ENCODE measurements at regions not wholly inside any gene's neighbourhood (a gene's known extent, or its start where the extent isn't known, plus 50 kb on each side); places are given as distances from the start of the nearest gene placed in this dataset.

GRCh38 chr7:68793513-68793912 is 804.8 kb upstream of the AUTS2 start:
- Histone ChIP-seq H3K9me3 (ENCODE audit: low read depth, low read length, poor library complexity, severe bottlenecking) (no peaks in the 10 kb centered on the region), H3K4me3 (ENCODE audit: low read depth, low read length, poor library complexity, severe bottlenecking) (no peak overlapping the region), H3K4me1 (ENCODE audit: insufficient read depth, low read length, poor library complexity, severe bottlenecking) (no peaks in the 10 kb centered on the region), H3K27me3 (replicated peaks; ENCODE audit: insufficient read depth, low read depth, low read length, poor library complexity) (no peaks in the 10 kb centered on the region), H3K27ac (ENCODE audit: low read depth, low read length, poor library complexity, severe bottlenecking) (no peak overlapping the region), H3K36me3 (ENCODE audit: insufficient read depth, low read length, poor library complexity, severe bottlenecking) (no peaks in the 10 kb centered on the region)
- intact Hi-C loops (cut with micrococcal nuclease; ENCODE audit: unreplicated experiment) = no loop called here
- no peak for DNase-seq (ENCODE audit: low spot score)
- ChIA-PET POLR2A (ENCODE audit: low non-redundant PET) (no interaction called here), CTCF (no interaction called here)
- TF ChIP-seq EZH2 (IDR thresholded peaks at IDR 0.05; ENCODE audit: borderline replicate concordance, low read depth, low read length, poor library complexity, severe bottlenecking) = no peak
- no TSS peak for BruUV-seq (replicated peaks)

- intact Hi-C loops (cut with micrococcal nuclease; ENCODE audit: unreplicated experiment) = no loop called here
- no peak for DNase-seq (ENCODE audit: low spot score)
- H3K9me3 ChIP-seq (ENCODE audit: low read depth, low read length, poor library complexity, severe bottlenecking) = no peaks in the 10 kb centered on the region
- H3K36me3 ChIP-seq (ENCODE audit: insufficient read depth, low read length, poor library complexity, severe bottlenecking) = no peaks in the 10 kb centered on the region
- no peak for TF ChIP-seq EZH2 (IDR thresholded peaks at IDR 0.05; ENCODE audit: borderline replicate concordance, low read depth, low read length, poor library complexity, severe bottlenecking)
- TF ChIP-seq CTCF (conservative IDR thresholded peaks at IDR 0.05; ENCODE audit: low read depth, low read length) = no peak
- H3K4me1 ChIP-seq (ENCODE audit: insufficient read depth, low read length, poor library complexity, severe bottlenecking) = no peaks in the 10 kb centered on the region
- H3K4me3 ChIP-seq (ENCODE audit: low read depth, low read length, poor library complexity, severe bottlenecking) = no peak overlapping the region
- BruUV-seq (replicated peaks) = no TSS peak
- no peak overlapping the region for H3K27ac ChIP-seq (ENCODE audit: low read depth, low read length, poor library complexity, severe bottlenecking)
- no peaks in the 10 kb centered on the region for H3K27me3 ChIP-seq (replicated peaks; ENCODE audit: insufficient read depth, low read depth, low read length, poor library complexity)
- POLR2A ChIA-PET (ENCODE audit: low non-redundant PET) = no interaction called here
- CTCF ChIA-PET = no interaction called here
These were observed 798.0 kb upstream of the AUTS2 start for GRCh38 chr7:68800316-68800715.

GRCh38 chr7:68805159-68805558 is 793.1 kb upstream of the AUTS2 start:
- no peak overlapping the region for H3K4me3 ChIP-seq (ENCODE audit: low read depth, low read length, poor library complexity, severe bottlenecking)
- TF ChIP-seq CTCF (conservative IDR thresholded peaks at IDR 0.05; ENCODE audit: low read depth, low read length) (no peak), EZH2 (IDR thresholded peaks at IDR 0.05; ENCODE audit: borderline replicate concordance, low read depth, low read length, poor library complexity, severe bottlenecking) (no peak)
- ChIA-PET CTCF (no interaction called here), POLR2A (ENCODE audit: low non-redundant PET) (no interaction called here)
- H3K27me3 ChIP-seq (replicated peaks; ENCODE audit: insufficient read depth, low read depth, low read length, poor library complexity) = no peaks in the 10 kb centered on the region
- intact Hi-C loops (cut with micrococcal nuclease; ENCODE audit: unreplicated experiment) = no loop called here
- no peak for DNase-seq (ENCODE audit: low spot score)
- H3K4me1 ChIP-seq (ENCODE audit: insufficient read depth, low read length, poor library complexity, severe bottlenecking) = no peaks in the 10 kb centered on the region
- no TSS peak for BruUV-seq (replicated peaks)
- no peaks in the 10 kb centered on the region for H3K9me3 ChIP-seq (ENCODE audit: low read depth, low read length, poor library complexity, severe bottlenecking)
- no peaks in the 10 kb centered on the region for H3K36me3 ChIP-seq (ENCODE audit: insufficient read depth, low read length, poor library complexity, severe bottlenecking)
- no peak overlapping the region for H3K27ac ChIP-seq (ENCODE audit: low read depth, low read length, poor library complexity, severe bottlenecking)

- Histone ChIP-seq H3K4me1 (ENCODE audit: insufficient read depth, low read length, poor library complexity, severe bottlenecking) (no peaks in the 10 kb centered on the region), H3K36me3 (ENCODE audit: insufficient read depth, low read length, poor library complexity, severe bottlenecking) (no peaks in the 10 kb centered on the region), H3K27ac (ENCODE audit: low read depth, low read length, poor library complexity, severe bottlenecking) (no peak overlapping the region), H3K27me3 (replicated peaks; ENCODE audit: insufficient read depth, low read depth, low read length, poor library complexity) (no peaks in the 10 kb centered on the region), H3K9me3 (ENCODE audit: low read depth, low read length, poor library complexity, severe bottlenecking) (no peaks in the 10 kb centered on the region), H3K4me3 (ENCODE audit: low read depth, low read length, poor library complexity, severe bottlenecking) (no peak overlapping the region)
- no peak for DNase-seq (ENCODE audit: low spot score)
- CTCF ChIA-PET = no interaction called here
- intact Hi-C loops (cut with micrococcal nuclease; ENCODE audit: unreplicated experiment) = no loop called here
- TF ChIP-seq EZH2 (IDR thresholded peaks at IDR 0.05; ENCODE audit: borderline replicate concordance, low read depth, low read length, poor library complexity, severe bottlenecking) = no peak
- no peak for TF ChIP-seq CTCF (conservative IDR thresholded peaks at IDR 0.05; ENCODE audit: low read depth, low read length)
- POLR2A ChIA-PET (ENCODE audit: low non-redundant PET) = no interaction called here
- BruUV-seq (replicated peaks) = no TSS peak
These were observed 790.6 kb upstream of the AUTS2 start for GRCh38 chr7:68807666-68808065.

All from A673 (cell line).